Endothelial cell of umbilical vein (primary cell): ENCODE measurements at regions not wholly inside any gene's neighbourhood (a gene's known extent, or its start where the extent isn't known, plus 50 kb on each side); places are given as distances from the start of the nearest gene placed in this dataset.

Experiments used
- BruUV-seq: library from RNA; stranded (reverse); fragments of 400-500 nt; replicated peaks from 2 replicates; lab custom pipeline; 2021; lab: Mats Ljungman, UMichigan
- CTCF ChIA-PET: fragments of 300-600, 350-600 bp; sonication (Branson Sonifier 250); formaldehyde crosslinking; loops from one replicate; lab custom pipeline; 2021; ENCODE audit warnings: antibody characterized with exemption, inconsistent platforms; lab: Charles Lee
- POLR2A ChIA-PET: fragments of 300-600, 350-600 bp; sonication (Branson Sonifier 250); formaldehyde crosslinking; loops from one replicate; lab custom pipeline; 2021; ENCODE audit warnings: antibody characterized with exemption, inconsistent platforms; lab: Charles Lee
- DNase-seq: peaks from one replicate; pipeline ENCODE4 v3.0.0-alpha.2; 2011; ENCODE audit warnings: low read depth, low spot score
- FAIRE-seq: peaks from 2 replicates; lab custom pipeline; 2011; peaks lifted over from hg19 to GRCh38; lab: Jason Lieb, UNC
- H2AFZ ChIP-seq: 2 replicates; pipeline ENCODE4 v1.6.0; 2012; ENCODE audit warnings: low read depth, low read length, control low read depth, inconsistent platforms
- H3K27ac ChIP-seq: 2 replicates; pipeline ENCODE4 v1.5.1; 2011; ENCODE audit warnings: low read depth, mild to moderate bottlenecking, control low read depth, low read length, moderate library complexity; ENCODE audit not compliant: insufficient read depth
- H3K27me3 ChIP-seq, 2 experiments: 2 replicates each; pipeline versions ENCODE4 v1.6.0 to v1.6.1; 2011; ENCODE audit warnings: low read length in 2 of 2, mixed read lengths in 1 of 2; ENCODE audit not compliant: control insufficient read depth in 2 of 2, insufficient read depth in 2 of 2
- H3K36me3 ChIP-seq, 2 experiments: 2 replicates in 1 of 2; 3 replicates in 1 of 2; pipeline ENCODE4 v1.5.1; 2011; ENCODE audit warnings: low read length in 2 of 2, mild to moderate bottlenecking in 1 of 2, moderate library complexity in 1 of 2; ENCODE audit not compliant: control insufficient read depth in 2 of 2, insufficient read depth in 2 of 2; ENCODE audit errors: extremely low read depth in 1 of 2
- H3K4me1 ChIP-seq: 3 replicates; pipeline ENCODE4 v1.5.1; 2011; ENCODE audit warnings: mild to moderate bottlenecking, low read length; ENCODE audit not compliant: control insufficient read depth, insufficient read depth; ENCODE audit errors: extremely low read depth
- H3K4me2 ChIP-seq: 2 replicates; pipeline ENCODE4 v1.6.1; 2011; ENCODE audit warnings: low read length, control low read depth, mixed read lengths; ENCODE audit not compliant: insufficient read depth
- H3K4me3 ChIP-seq, 3 experiments: fragments of 200-600 bp in 1 of 3; sonication (generic), shearing (Covaris generic) in 1 of 3; replicated peaks in 1 of 3; 2 replicates each; pipeline ENCODE4 v1.5.1; 2011 to 2016; ENCODE audit warnings: control low read depth in 3 of 3, low read length in 3 of 3, mild to moderate bottlenecking in 2 of 3, inconsistent platforms in 1 of 3, low read depth in 1 of 3, moderate library complexity in 1 of 3; ENCODE audit not compliant: insufficient read depth in 1 of 3
- H3K79me2 ChIP-seq: 2 replicates; pipeline ENCODE4 v1.6.0; 2012; ENCODE audit warnings: low read length, inconsistent platforms; ENCODE audit not compliant: control insufficient read depth, insufficient read depth
- H3K9ac ChIP-seq: replicated peaks from 2 replicates; pipeline ENCODE3; 2011; ENCODE audit warnings: low read length, control low read depth; ENCODE audit not compliant: insufficient read depth; ENCODE audit errors: extremely low read depth
- H3K9me1 ChIP-seq: replicated peaks from 3 replicates; pipeline ENCODE4 v1.6.0; 2011; ENCODE audit warnings: mild to moderate bottlenecking, low read length; ENCODE audit not compliant: control insufficient read depth, insufficient read depth; ENCODE audit errors: extremely low read depth
- H3K9me3 ChIP-seq: replicated peaks from 2 replicates; pipeline ENCODE4 v1.5.1; 2012; ENCODE audit warnings: low read length, inconsistent platforms; ENCODE audit not compliant: control insufficient read depth, insufficient read depth
- H4K20me1 ChIP-seq: replicated peaks from 2 replicates; pipeline ENCODE3; 2011; ENCODE audit warnings: mild to moderate bottlenecking, low read length; ENCODE audit not compliant: control insufficient read depth, insufficient read depth; ENCODE audit errors: extremely low read depth
- CTCF ChIP-seq, 2 donors: IDR thresholded peaks; 1 replicate in 1 of 2; 2 replicates in 1 of 2; pipeline ENCODE4 v1.5.1; 2011; ENCODE audit warnings: low read length in 2 of 2, mild to moderate bottlenecking in 2 of 2, moderate library complexity in 2 of 2, control low read depth in 1 of 2, inconsistent platforms in 1 of 2, low read depth in 1 of 2; ENCODE audit not compliant: insufficient read depth in 1 of 2; ENCODE audit errors: extremely low read depth in 1 of 2
- EZH2 ChIP-seq: IDR thresholded peaks from 2 replicates; pipeline ENCODE4 v1.6.1; 2012; ENCODE audit warnings: borderline replicate concordance, low read depth, mild to moderate bottlenecking, moderate library complexity, low read length, inconsistent platforms; ENCODE audit not compliant: severe bottlenecking
- FOS ChIP-seq: IDR thresholded peaks from 2 replicates; pipeline ENCODE4 v1.6.1; 2011; ENCODE audit warnings: mild to moderate bottlenecking, low read length, moderate library complexity, borderline replicate concordance; ENCODE audit not compliant: insufficient read depth
- GATA2 ChIP-seq: IDR thresholded peaks from 2 replicates; pipeline ENCODE4 v1.7.0; 2011; ENCODE audit warnings: low read depth, mild to moderate bottlenecking, moderate library complexity, mixed read lengths, low read length; ENCODE audit not compliant: insufficient read length, insufficient read depth
- JUN ChIP-seq: IDR thresholded peaks from 2 replicates; pipeline ENCODE4 v1.6.1; 2011; ENCODE audit warnings: borderline replicate concordance, low read depth; ENCODE audit not compliant: insufficient read length, insufficient read depth
- MAX ChIP-seq: IDR thresholded peaks from 2 replicates; pipeline ENCODE4 v1.6.1; 2011; ENCODE audit not compliant: insufficient read depth, insufficient read length
- MYC ChIP-seq: IDR thresholded peaks from one replicate; pipeline ENCODE4 v1.6.1; 2011; ENCODE audit warnings: mild to moderate bottlenecking, low read depth, low read length
- POLR2A ChIP-seq: IDR thresholded peaks from 2 replicates; pipeline ENCODE4 v1.6.1; 2012; ENCODE audit warnings: low read depth, mild to moderate bottlenecking, control low read depth, low read length
- POLR2AphosphoS5 ChIP-seq: IDR thresholded peaks from 2 replicates; pipeline ENCODE4 v1.6.1; 2012; ENCODE audit warnings: low read depth, mild to moderate bottlenecking, control low read depth, low read length, moderate library complexity; ENCODE audit not compliant: insufficient read depth
- dilution Hi-C: fragments of 300-500 bp; cut with MboI; formaldehyde crosslinking; loops from one replicate; pipeline ENCODE4 v1.15.0; 2019; ENCODE audit warnings: low sequenced_read_pairs; ENCODE audit not compliant: extremely low pct_ligation_motif_present
- intact Hi-C: fragments of 100-400 bp; cut with micrococcal nuclease; formaldehyde crosslinking; loops from one replicate; pipeline ENCODE4 v1.10.0; 2022

GRCh38 chr17:36730857-36731490, 129.6 kb downstream of the MRM1 start:
- dilution Hi-C loops = no loop called here
- CTCF ChIA-PET = no interaction called here

More at GRCh38 chr17:36730857-36731490, 129.6 kb downstream of the MRM1 start:
- DNase-seq (no peak), FAIRE-seq (no peak)
- POLR2A ChIA-PET = no interaction called here
- Histone ChIP-seq H3K27ac (no peak overlapping the region), H3K9me1 (no peaks in the 10 kb centered on the region), H3K4me2 (no peak overlapping the region), H3K36me3 (no peaks in the 10 kb centered on the region), H3K27me3 (peaks cover 39 to 42% of the 10 kb centered on the region in 2 experiments), H3K9me3 (no peaks in the 10 kb centered on the region), H2AFZ (no peak overlapping the region), H3K79me2 (no peaks in the 10 kb centered on the region), H3K9ac (no peak overlapping the region), H4K20me1 (no peaks in the 10 kb centered on the region), H3K4me1 (no peaks in the 10 kb centered on the region), H3K4me3 (no peak overlapping the region)
- BruUV-seq = no TSS peak
- intact Hi-C loops = no loop called here
- TF ChIP-seq POLR2AphosphoS5 = no peak
- TF ChIP-seq CTCF (IDR thresholded peaks at IDR 0.05; ENCODE audit: extremely low read depth in 1 of 2, insufficient read depth in 1 of 2, low read depth in 1 of 2, low read length in 2 of 2) = no peak
- TF ChIP-seq POLR2A = no peak
- no peak for TF ChIP-seq EZH2
- no peak for TF ChIP-seq JUN
- TF ChIP-seq MAX = no peak
- no peak for TF ChIP-seq MYC
- TF ChIP-seq FOS = no peak
- TF ChIP-seq GATA2 = no peak
